Keratinocyte (primary cell): ENCODE measurements at regions not wholly inside any gene's neighbourhood (a gene's known extent, or its start where the extent isn't known, plus 50 kb on each side); places are given as distances from the start of the nearest gene placed in this dataset.

Experiments
- DNase-seq: peaks from one replicate; pipeline ENCODE4 v3.0.0-alpha.2; 2011; ENCODE audit warnings: low read depth, missing footprints, low spot score
- FAIRE-seq: peaks from 2 replicates; lab custom pipeline; 2011; peaks lifted over from hg19 to GRCh38; lab: Jason Lieb, UNC
- H2AFZ ChIP-seq: 2 replicates; pipeline ENCODE4 v1.6.0; 2012; ENCODE audit warnings: low read length, control low read depth, inconsistent platforms; ENCODE audit not compliant: control insufficient read depth
- H3K27ac ChIP-seq: 2 replicates; pipeline ENCODE4 v1.5.1; 2011; ENCODE audit warnings: low read length; ENCODE audit not compliant: control insufficient read depth, insufficient read depth
- H3K27me3 ChIP-seq: 3 replicates; pipeline ENCODE4 v1.6.0; 2011; ENCODE audit warnings: low read length; ENCODE audit not compliant: control insufficient read depth, insufficient read depth; ENCODE audit errors: extremely low read depth
- H3K36me3 ChIP-seq, 2 experiments: 2 replicates in 1 of 2; 3 replicates in 1 of 2; pipeline ENCODE4 v1.5.1; 2011; ENCODE audit warnings: low read length in 2 of 2, mild to moderate bottlenecking in 1 of 2; ENCODE audit not compliant: control insufficient read depth in 2 of 2, insufficient read depth in 2 of 2; ENCODE audit errors: extremely low read depth in 1 of 2
- H3K4me1 ChIP-seq: 3 replicates; pipeline ENCODE4 v1.5.1; 2011; ENCODE audit warnings: low read length; ENCODE audit not compliant: control insufficient read depth, insufficient read depth; ENCODE audit errors: extremely low read depth
- H3K4me2 ChIP-seq: 3 replicates; pipeline ENCODE4 v1.6.0; 2011; ENCODE audit warnings: low read depth, low read length; ENCODE audit not compliant: control insufficient read depth, insufficient read depth; ENCODE audit errors: extremely low read depth
- H3K4me3 ChIP-seq, 3 experiments: fragments of 200-600 bp in 1 of 3; sonication (generic) in 1 of 3; 2 replicates in 2 of 3; 3 replicates in 1 of 3; pipeline ENCODE4 v1.5.1; 2011 to 2016; ENCODE audit warnings: low read length in 3 of 3, mild to moderate bottlenecking in 3 of 3, control low read depth in 2 of 3, inconsistent platforms in 1 of 3, low read depth in 1 of 3, mixed read lengths in 1 of 3, mixed run types in 1 of 3, moderate library complexity in 1 of 3; ENCODE audit not compliant: control insufficient read depth in 2 of 3, insufficient read depth in 2 of 3; ENCODE audit errors: extremely low read depth in 1 of 3
- H3K79me2 ChIP-seq: 2 replicates; pipeline ENCODE4 v1.6.0; 2012; ENCODE audit warnings: low read length; ENCODE audit not compliant: control insufficient read depth, insufficient read depth
- H3K9ac ChIP-seq: 3 replicates; pipeline ENCODE4 v1.6.0; 2011; ENCODE audit warnings: low read length; ENCODE audit not compliant: control insufficient read depth, insufficient read depth; ENCODE audit errors: extremely low read depth
- H3K9me1 ChIP-seq: 3 replicates; pipeline ENCODE4 v1.6.0; 2011; ENCODE audit warnings: low read length; ENCODE audit not compliant: control insufficient read depth, insufficient read depth; ENCODE audit errors: extremely low read depth
- H3K9me3 ChIP-seq: 2 replicates; pipeline ENCODE4 v1.5.1; 2012; ENCODE audit warnings: low read depth, low read length; ENCODE audit not compliant: control insufficient read depth
- H4K20me1 ChIP-seq: 3 replicates; pipeline ENCODE4 v1.6.0; 2011; ENCODE audit warnings: low read length; ENCODE audit not compliant: control insufficient read depth, insufficient read depth; ENCODE audit errors: extremely low read depth
- EZH2 ChIP-seq: IDR thresholded peaks from one replicate; pipeline ENCODE4 v1.6.1; 2012; ENCODE audit warnings: inconsistent platforms, mild to moderate bottlenecking, low read length, moderate library complexity
- dilution Hi-C: fragments of 300-500 bp; cut with MboI; formaldehyde crosslinking; loops from one replicate; pipeline ENCODE4 v1.7.0; 2020; ENCODE audit warnings: low sequenced_read_pairs; ENCODE audit not compliant: extremely low pct_ligation_motif_present
- TF ChIP-seq, protein P1 (sequence below), 3 experiments: IDR thresholded peaks in 1 of 3; conservative IDR thresholded peaks in 1 of 3; optimal IDR thresholded peaks in 1 of 3; 2 replicates in 2 of 3; 3 replicates in 1 of 3; pipeline versions ENCODE3 to v1.5.1; 2011; ENCODE audit warnings: low read length in 3 of 3, mild to moderate bottlenecking in 3 of 3, moderate library complexity in 2 of 3, control low read depth in 1 of 3, inconsistent platforms in 1 of 3; ENCODE audit not compliant: insufficient read depth in 2 of 3; ENCODE audit errors: extremely low read depth in 1 of 3

DNA sequence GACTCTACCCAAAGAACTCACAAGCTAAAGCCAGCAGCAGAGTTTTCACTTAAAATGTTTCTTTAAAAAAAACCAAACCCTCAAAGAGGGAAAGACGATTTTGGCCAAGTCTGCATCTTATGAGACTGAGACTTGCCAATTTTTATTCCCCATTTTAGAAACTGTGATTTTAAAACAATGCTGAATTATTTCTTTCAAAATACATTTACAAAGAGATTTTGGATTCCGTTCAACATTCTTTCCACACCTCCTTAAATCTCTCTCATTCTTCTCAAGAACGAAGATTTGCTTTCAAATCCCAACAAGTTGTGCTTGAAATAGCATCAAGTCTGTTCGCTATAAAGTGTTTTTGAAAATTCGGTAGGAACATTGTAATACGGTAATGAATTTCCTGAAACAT, 133.9 kb upstream of the VANGL1 start:
- peaks cover 23% of the 10 kb centered on the region for H3K4me1 ChIP-seq
- TF ChIP-seq, protein P1, sequence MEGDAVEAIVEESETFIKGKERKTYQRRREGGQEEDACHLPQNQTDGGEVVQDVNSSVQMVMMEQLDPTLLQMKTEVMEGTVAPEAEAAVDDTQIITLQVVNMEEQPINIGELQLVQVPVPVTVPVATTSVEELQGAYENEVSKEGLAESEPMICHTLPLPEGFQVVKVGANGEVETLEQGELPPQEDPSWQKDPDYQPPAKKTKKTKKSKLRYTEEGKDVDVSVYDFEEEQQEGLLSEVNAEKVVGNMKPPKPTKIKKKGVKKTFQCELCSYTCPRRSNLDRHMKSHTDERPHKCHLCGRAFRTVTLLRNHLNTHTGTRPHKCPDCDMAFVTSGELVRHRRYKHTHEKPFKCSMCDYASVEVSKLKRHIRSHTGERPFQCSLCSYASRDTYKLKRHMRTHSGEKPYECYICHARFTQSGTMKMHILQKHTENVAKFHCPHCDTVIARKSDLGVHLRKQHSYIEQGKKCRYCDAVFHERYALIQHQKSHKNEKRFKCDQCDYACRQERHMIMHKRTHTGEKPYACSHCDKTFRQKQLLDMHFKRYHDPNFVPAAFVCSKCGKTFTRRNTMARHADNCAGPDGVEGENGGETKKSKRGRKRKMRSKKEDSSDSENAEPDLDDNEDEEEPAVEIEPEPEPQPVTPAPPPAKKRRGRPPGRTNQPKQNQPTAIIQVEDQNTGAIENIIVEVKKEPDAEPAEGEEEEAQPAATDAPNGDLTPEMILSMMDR (optimal IDR thresholded peaks at IDR 0.05 in 1 of 3, IDR thresholded peaks at IDR 0.05 in 1 of 3, conservative IDR thresholded peaks at IDR 0.05 in 1 of 3; ENCODE audit: extremely low read depth in 1 of 3, insufficient read depth in 2 of 3, low read length in 3 of 3), result no peak
- no peak for TF ChIP-seq EZH2
- dilution Hi-C loops, result no loop called here
- no peak overlapping the region for H3K9ac ChIP-seq
- peaks cover 2% of the 10 kb centered on the region for H3K9me3 ChIP-seq
- H4K20me1 ChIP-seq, result no peaks in the 10 kb centered on the region
- H3K4me2 ChIP-seq, result peak overlapping the region; percentile 26
- no peaks in the 10 kb centered on the region for H3K9me1 ChIP-seq
- peak overlapping the region; percentile 13 for H2AFZ ChIP-seq
- H3K27ac ChIP-seq, result no peak overlapping the region
- FAIRE-seq (no peak), DNase-seq (no peak)
- H3K36me3 ChIP-seq, result no peaks in the 10 kb centered on the region
- no peaks in the 10 kb centered on the region for H3K79me2 ChIP-seq
- H3K27me3 ChIP-seq, result no peaks in the 10 kb centered on the region
- no peak overlapping the region for H3K4me3 ChIP-seq

DNA sequence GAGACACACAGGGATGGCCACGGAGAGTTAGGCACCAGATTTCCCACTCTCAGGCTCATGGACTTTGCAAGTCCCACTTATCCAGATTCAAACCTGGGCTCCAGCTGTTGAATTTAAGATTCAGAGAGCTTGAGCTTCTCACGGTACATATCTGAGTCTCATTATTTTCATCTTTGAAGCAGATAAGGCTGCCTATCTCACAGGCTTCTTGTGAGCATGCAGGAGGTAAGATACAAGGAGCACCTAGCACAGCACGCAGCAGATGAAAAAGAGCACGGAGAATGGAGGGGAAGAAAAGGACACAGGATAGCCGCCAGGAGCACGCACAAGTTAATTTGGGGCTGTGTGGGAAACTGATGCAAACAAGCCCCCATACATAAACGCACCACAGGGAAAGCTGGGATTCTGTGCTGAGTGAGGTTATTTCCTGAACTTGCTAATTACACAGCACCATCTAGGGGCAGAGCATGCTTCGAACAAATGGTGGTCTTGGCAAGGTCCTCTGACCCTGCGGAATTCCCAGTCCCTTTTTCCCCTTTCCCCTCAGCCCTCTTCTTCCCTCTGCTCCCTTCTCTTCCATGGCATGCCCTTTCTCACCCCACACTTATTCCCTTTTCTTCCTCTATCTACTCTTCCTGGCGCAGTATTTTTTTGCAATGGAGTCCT, 134.7 kb upstream of the VANGL1 start:
- H3K36me3 ChIP-seq, result no peaks in the 10 kb centered on the region
- H4K20me1 ChIP-seq, result no peaks in the 10 kb centered on the region
- dilution Hi-C loops, result no loop called here
- H3K79me2 ChIP-seq, result no peaks in the 10 kb centered on the region
- no peaks in the 10 kb centered on the region for H3K27me3 ChIP-seq
- H3K4me1 ChIP-seq, result peaks cover 23% of the 10 kb centered on the region
- no peak overlapping the region for H3K4me2 ChIP-seq
- DNase-seq (no peak), FAIRE-seq (peak; percentile 82)
- no peak overlapping the region for H3K4me3 ChIP-seq
- no peak for TF ChIP-seq EZH2
- TF ChIP-seq, protein P1 (optimal IDR thresholded peaks at IDR 0.05 in 1 of 3, IDR thresholded peaks at IDR 0.05 in 1 of 3, conservative IDR thresholded peaks at IDR 0.05 in 1 of 3; ENCODE audit: extremely low read depth in 1 of 3, insufficient read depth in 2 of 3, low read length in 3 of 3), result peak; percentile 44 to 82 (median 61)
- no peak overlapping the region for H2AFZ ChIP-seq
- H3K9ac ChIP-seq, result no peak overlapping the region
- H3K27ac ChIP-seq, result no peak overlapping the region
- H3K9me3 ChIP-seq, result peaks cover 2% of the 10 kb centered on the region
- H3K9me1 ChIP-seq, result no peaks in the 10 kb centered on the region
